ENCODE measurements at regions not wholly inside any gene's neighbourhood (a gene's known extent, or its start where the extent isn't known, plus 50 kb on each side); places are given as distances from the start of the nearest gene placed in this dataset.

- no peak for DNase-seq (ENCODE audit: low read depth)
Observed at GRCh38 chr21:35426469-35426868, 377.4 kb upstream of the RUNX1 start.

GRCh38 chr21:35424122-35424521 is 375.0 kb upstream of the RUNX1 start:
- no peak for DNase-seq (ENCODE audit: low read depth)

- DNase-seq (ENCODE audit: low read depth): peak; percentile 36
Observed at GRCh38 chr21:35423709-35424108, 374.6 kb upstream of the RUNX1 start.

GRCh38 chr21:35422011-35422410 is 372.9 kb upstream of the RUNX1 start:
- no peak for DNase-seq (ENCODE audit: low read depth)

GRCh38 chr21:35421221-35421620 is 372.1 kb upstream of the RUNX1 start:
- no peak for DNase-seq (ENCODE audit: low read depth)

GRCh38 chr21:35420656-35421055 is 371.6 kb upstream of the RUNX1 start:
- DNase-seq (ENCODE audit: low read depth): no peak

GRCh38 chr21:35417762-35418161 is 368.7 kb upstream of the RUNX1 start:
- DNase-seq (ENCODE audit: low read depth): no peak

- DNase-seq (ENCODE audit: low read depth): no peak
Observed at GRCh38 chr21:35416866-35417489, 367.9 kb upstream of the RUNX1 start.

- no peak for DNase-seq (ENCODE audit: low read depth)
Observed at GRCh38 chr21:35414507-35415139, 365.5 kb upstream of the RUNX1 start.

GRCh38 chr21:35414056-35414455 is 365.0 kb upstream of the RUNX1 start:
- DNase-seq (ENCODE audit: low read depth): no peak

- no peak for DNase-seq (ENCODE audit: low read depth)
Observed at GRCh38 chr21:35412231-35412630, 363.1 kb upstream of the RUNX1 start.

GRCh38 chr21:35411434-35411833 is 362.3 kb upstream of the RUNX1 start:
- no peak for DNase-seq (ENCODE audit: low read depth)

- DNase-seq (ENCODE audit: low read depth): no peak
Observed at GRCh38 chr21:35410656-35411055, 361.6 kb upstream of the RUNX1 start.

GRCh38 chr21:35410123-35410522 is 361.0 kb upstream of the RUNX1 start:
- no peak for DNase-seq (ENCODE audit: low read depth)

- DNase-seq (ENCODE audit: low read depth): no peak
Observed at GRCh38 chr21:35408401-35408800, 359.3 kb upstream of the RUNX1 start.

GRCh38 chr21:35406635-35407034 is 357.5 kb upstream of the RUNX1 start:
- no peak for DNase-seq (ENCODE audit: low read depth)

GRCh38 chr21:35405981-35406380 is 356.9 kb upstream of the RUNX1 start:
- no peak for DNase-seq (ENCODE audit: low read depth)

GRCh38 chr21:35404247-35404646 is 355.1 kb upstream of the RUNX1 start:
- no peak for DNase-seq (ENCODE audit: low read depth)

- no peak for DNase-seq (ENCODE audit: low read depth)
Observed at GRCh38 chr21:35402061-35402460, 353.0 kb upstream of the RUNX1 start.

GRCh38 chr21:35401476-35401875 is 352.4 kb upstream of the RUNX1 start:
- no peak for DNase-seq (ENCODE audit: low read depth)

- DNase-seq (ENCODE audit: low read depth): no peak
Observed at GRCh38 chr21:35400233-35400939, 351.3 kb upstream of the RUNX1 start.

- no peak for DNase-seq (ENCODE audit: low read depth)
Observed at GRCh38 chr21:35399706-35400105, 350.6 kb upstream of the RUNX1 start.

- DNase-seq (ENCODE audit: low read depth): no peak
Observed at GRCh38 chr21:35399002-35399530, 350.0 kb upstream of the RUNX1 start.
